Left lung (tissue), 4 donors: ENCODE measurements at regions not wholly inside any gene's neighbourhood (a gene's known extent, or its start where the extent isn't known, plus 50 kb on each side); places are given as distances from the start of the nearest gene placed in this dataset.

Source experiments
- ATAC-seq: fragments of 200-7000 bp; cut with Tn5 transposase; one replicate; pipeline ENCODE4 v1.9.1; 2020; ENCODE audit warnings: moderate library complexity
- DNase-seq, 4 donors: peaks; one replicate each; pipeline ENCODE4 v3.0.0-alpha.2; 2013 to 2020
- H3K27ac ChIP-seq, 2 donors: fragments of 200-600 bp; sonication (generic) in 1 of 2; one replicate each; pipeline versions ENCODE4 v1.5.0 to v1.8.0; 2020 to 2021
- H3K27me3 ChIP-seq, 2 donors: fragments of 200-600 bp; sonication (generic) in 1 of 2; one replicate each; pipeline versions ENCODE4 v1.5.0 to v1.8.0; 2020 to 2021
- H3K36me3 ChIP-seq, 2 donors: fragments of 200-600 bp; sonication (generic) in 1 of 2; one replicate each; pipeline versions ENCODE4 v1.5.0 to v1.8.0; 2020 to 2021
- H3K4me1 ChIP-seq, 2 donors: fragments of 200-600 bp; one replicate each; pipeline ENCODE4 v1.8.0; 2021
- H3K4me3 ChIP-seq, 2 donors: fragments of 200-600 bp; sonication (generic) in 1 of 2; one replicate each; pipeline versions ENCODE4 v1.5.0 to v1.8.0; 2020 to 2021; ENCODE audit warnings: mild to moderate bottlenecking in 1 of 2
- H3K9me3 ChIP-seq, 2 donors: fragments of 200-600 bp; sonication (generic) in 1 of 2; one replicate each; pipeline versions ENCODE4 v1.5.0 to v1.8.0; 2020 to 2021
- intact Hi-C, 2 donors: fragments of 100-400 bp; cut with DNase I; formaldehyde crosslinking; loops; one replicate each; pipeline versions ENCODE4 v1.11.2 to v1.14.2; 2022
- TF ChIP-seq, protein P1 (sequence below), 2 donors: fragments of 200-600 bp; sonication (generic) in 1 of 2; IDR thresholded peaks; one replicate each; pipeline versions ENCODE4 v1.5.0 to v1.8.0; 2021; ENCODE audit warnings: antibody characterized with exemption in 2 of 2
- donor health status: DM: no; HTN: yes; CAD: no.
- donor health status: DM: no; HTN: no; CAD: no.

GRCh38 chr15:98282656-98283332, 322.3 kb downstream of the ARRDC4 start:
- intact Hi-C loops: no loop called here
- Histone ChIP-seq H3K36me3 (no peaks in the 10 kb centered on the region), H3K9me3 (no peaks in the 10 kb centered on the region), H3K4me3 (no peak overlapping the region), H3K27ac (no peak overlapping the region), H3K4me1 (no peaks in the 10 kb centered on the region), H3K27me3 (peaks cover 0 to 19% of the 10 kb centered on the region in 2 donors)
- TF ChIP-seq, protein P1, sequence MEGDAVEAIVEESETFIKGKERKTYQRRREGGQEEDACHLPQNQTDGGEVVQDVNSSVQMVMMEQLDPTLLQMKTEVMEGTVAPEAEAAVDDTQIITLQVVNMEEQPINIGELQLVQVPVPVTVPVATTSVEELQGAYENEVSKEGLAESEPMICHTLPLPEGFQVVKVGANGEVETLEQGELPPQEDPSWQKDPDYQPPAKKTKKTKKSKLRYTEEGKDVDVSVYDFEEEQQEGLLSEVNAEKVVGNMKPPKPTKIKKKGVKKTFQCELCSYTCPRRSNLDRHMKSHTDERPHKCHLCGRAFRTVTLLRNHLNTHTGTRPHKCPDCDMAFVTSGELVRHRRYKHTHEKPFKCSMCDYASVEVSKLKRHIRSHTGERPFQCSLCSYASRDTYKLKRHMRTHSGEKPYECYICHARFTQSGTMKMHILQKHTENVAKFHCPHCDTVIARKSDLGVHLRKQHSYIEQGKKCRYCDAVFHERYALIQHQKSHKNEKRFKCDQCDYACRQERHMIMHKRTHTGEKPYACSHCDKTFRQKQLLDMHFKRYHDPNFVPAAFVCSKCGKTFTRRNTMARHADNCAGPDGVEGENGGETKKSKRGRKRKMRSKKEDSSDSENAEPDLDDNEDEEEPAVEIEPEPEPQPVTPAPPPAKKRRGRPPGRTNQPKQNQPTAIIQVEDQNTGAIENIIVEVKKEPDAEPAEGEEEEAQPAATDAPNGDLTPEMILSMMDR (IDR thresholded peaks at IDR 0.05): no peak
- no peak for DNase-seq
- ATAC-seq: no peak

DNA sequence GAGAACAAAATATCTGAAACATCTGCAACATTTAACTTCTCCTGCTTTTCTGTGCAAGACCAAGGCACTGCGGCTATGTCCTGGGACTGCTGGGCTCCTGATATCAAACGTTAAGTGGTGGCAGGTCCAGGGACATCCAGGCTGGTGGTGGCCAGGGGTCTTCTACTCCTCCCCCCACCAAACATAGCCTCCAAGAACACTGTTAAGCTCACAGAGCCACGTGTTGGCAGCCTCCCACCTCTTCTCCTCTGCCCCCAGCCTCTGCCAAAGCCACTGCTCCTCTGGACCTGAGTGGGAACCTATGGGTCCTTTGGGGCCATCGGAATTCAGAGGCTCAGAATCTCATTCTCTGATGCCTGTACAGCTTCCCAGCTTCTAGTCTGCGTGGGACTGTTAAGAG, 325.7 kb downstream of the ARRDC4 start:
- ATAC-seq: no peak
- Histone ChIP-seq H3K36me3 (no peaks in the 10 kb centered on the region), H3K9me3 (no peaks in the 10 kb centered on the region), H3K4me1 (no peaks in the 10 kb centered on the region), H3K4me3 (no peak overlapping the region), H3K27ac (no peak overlapping the region), H3K27me3 (peaks cover 0 to 45% of the 10 kb centered on the region in 2 donors)
- intact Hi-C loops: no loop called here
- TF ChIP-seq, protein P1 (IDR thresholded peaks at IDR 0.05): no peak
- no peak for DNase-seq

DNA sequence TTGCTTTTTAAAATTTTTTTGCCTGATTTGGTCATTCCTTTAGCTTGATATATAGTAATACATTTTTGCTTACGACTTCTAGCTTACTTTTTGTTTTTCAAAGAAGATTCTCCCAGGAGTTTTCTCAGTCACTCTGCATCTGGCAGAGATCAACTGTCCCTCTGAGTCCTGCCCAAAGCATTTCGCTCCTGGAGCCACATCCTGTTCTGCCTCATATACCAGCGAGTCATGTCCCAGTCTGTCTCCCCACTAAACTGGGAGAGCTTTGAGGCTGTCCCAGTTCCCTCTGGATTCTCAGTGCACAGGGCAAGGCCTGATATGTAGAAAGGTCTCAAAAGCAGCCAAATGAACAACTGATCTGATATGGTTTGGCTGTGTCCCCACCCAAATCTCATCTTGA, 326.3 kb downstream of the ARRDC4 start:
- no peak overlapping the region for H3K27ac ChIP-seq
- no peaks in the 10 kb centered on the region for H3K36me3 ChIP-seq
- intact Hi-C loops: no loop called here
- DNase-seq (no peak), ATAC-seq (no peak)
- TF ChIP-seq, protein P1 (IDR thresholded peaks at IDR 0.05): no peak
- no peak overlapping the region for H3K4me3 ChIP-seq
- H3K27me3 ChIP-seq: peaks cover 2 to 51% of the 10 kb centered on the region in 2 donors
- no peaks in the 10 kb centered on the region for H3K9me3 ChIP-seq
- no peaks in the 10 kb centered on the region for H3K4me1 ChIP-seq

DNA sequence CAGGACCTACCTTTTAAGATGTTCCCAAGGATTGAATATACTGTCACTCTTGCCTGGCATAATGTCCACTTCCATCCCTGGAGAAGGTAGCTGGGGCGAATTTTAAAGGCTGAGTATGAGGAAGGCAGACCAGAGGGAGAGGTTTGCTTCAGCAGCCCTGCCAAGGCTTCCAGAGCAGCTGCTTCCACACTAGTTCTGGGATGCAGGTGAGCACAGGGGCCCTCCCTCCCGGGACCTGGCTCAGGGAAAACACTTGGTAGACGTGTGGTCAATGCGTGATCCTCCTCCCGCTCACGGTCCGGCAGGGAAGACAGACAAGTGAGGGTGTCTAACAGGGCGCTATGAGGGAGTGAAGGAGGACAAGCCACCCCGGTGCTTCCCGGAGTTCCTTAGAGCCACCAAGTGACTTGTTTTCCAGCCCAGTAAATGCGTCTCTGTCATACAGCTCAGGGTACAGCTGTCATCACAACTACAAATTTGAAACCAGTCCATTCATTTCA, 327.6 kb downstream of the ARRDC4 start:
- intact Hi-C loops: no loop called here
- Histone ChIP-seq H3K9me3 (no peaks in the 10 kb centered on the region), H3K36me3 (no peaks in the 10 kb centered on the region), H3K27me3 (peaks cover 2 to 64% of the 10 kb centered on the region in 2 donors), H3K4me1 (no peaks in the 10 kb centered on the region), H3K4me3 (no peak overlapping the region), H3K27ac (no peak overlapping the region)
- TF ChIP-seq, protein P1 (IDR thresholded peaks at IDR 0.05): no peak
- DNase-seq: no peak
- ATAC-seq: no peak

- ATAC-seq (no peak), DNase-seq (no peak)
- Histone ChIP-seq H3K4me3 (no peak overlapping the region), H3K27ac (no peak overlapping the region), H3K36me3 (no peaks in the 10 kb centered on the region), H3K4me1 (no peaks in the 10 kb centered on the region), H3K27me3 (peaks cover 11 to 80% of the 10 kb centered on the region in 2 donors), H3K9me3 (no peaks in the 10 kb centered on the region)
- intact Hi-C loops: loop anchor here in 1 of 2 donors (10.0 kb wide), 1 partner anchor 385 kb away; no protein-coding TSS in a partner anchor
- TF ChIP-seq, protein P1 (IDR thresholded peaks at IDR 0.05): no peak
These were observed 329.2 kb downstream of the ARRDC4 start for GRCh38 chr15:98289747-98290146.
